Endodermal cell (in vitro differentiated cells): ENCODE measurements at regions not wholly inside any gene's neighbourhood (a gene's known extent, or its start where the extent isn't known, plus 50 kb on each side); places are given as distances from the start of the nearest gene placed in this dataset.

ENCODE experiments used
- DNase-seq: peaks from one replicate; pipeline ENCODE4 v3.0.0-alpha.2; 2017
- H3K27ac ChIP-seq: 2 replicates; pipeline ENCODE4 v1.5.1; 2013; ENCODE audit warnings: mild to moderate bottlenecking, low read depth, low read length, moderate library complexity
- H3K27me3 ChIP-seq: 2 replicates; pipeline ENCODE4 v1.6.1; 2013; ENCODE audit warnings: mild to moderate bottlenecking, low read length, moderate library complexity; ENCODE audit not compliant: insufficient read depth, control insufficient read depth, poor library complexity, severe bottlenecking
- H3K36me3 ChIP-seq: 2 replicates; pipeline ENCODE4 v1.7.0; 2013; ENCODE audit warnings: mild to moderate bottlenecking, low read length, moderate library complexity; ENCODE audit not compliant: control insufficient read depth, insufficient read depth
- H3K4me1 ChIP-seq: one replicate; pipeline ENCODE4 v1.7.0; 2013; ENCODE audit warnings: low read length; ENCODE audit not compliant: control insufficient read depth, insufficient read depth
- H3K4me3 ChIP-seq: 2 replicates; pipeline ENCODE4 v1.5.1; 2013; ENCODE audit warnings: mild to moderate bottlenecking, low read length, moderate library complexity
- H3K9ac ChIP-seq: 2 replicates; pipeline ENCODE4 v1.6.1; 2013; ENCODE audit warnings: mild to moderate bottlenecking, low read length, moderate library complexity; ENCODE audit not compliant: poor library complexity, severe bottlenecking; ENCODE audit errors: extremely low read depth
- H3K9me3 ChIP-seq: 2 replicates; pipeline ENCODE4 v1.6.1; 2013; ENCODE audit warnings: mild to moderate bottlenecking, low read length, moderate library complexity; ENCODE audit not compliant: control insufficient read depth
- H3K27ac Mint-ChIP-seq: 2 replicates; pipeline ENCODE4 v1.8.0; 2020; ENCODE audit warnings: mixed read lengths
- H3K27me3 Mint-ChIP-seq: 2 replicates; pipeline ENCODE4 v1.8.0; 2021; ENCODE audit warnings: mild to moderate bottlenecking, mixed read lengths; ENCODE audit not compliant: insufficient read depth
- H3K36me3 Mint-ChIP-seq: 2 replicates; pipeline ENCODE4 v1.8.0; 2020; ENCODE audit warnings: low read depth, mixed read lengths
- H3K4me1 Mint-ChIP-seq: 2 replicates; pipeline ENCODE4 v1.8.0; 2020; ENCODE audit warnings: mixed read lengths
- H3K4me3 Mint-ChIP-seq: 2 replicates; pipeline ENCODE4 v1.8.0; 2020; ENCODE audit warnings: mild to moderate bottlenecking, moderate library complexity, mixed read lengths
- H3K9me3 Mint-ChIP-seq: 2 replicates; pipeline ENCODE4 v1.8.0; 2020; ENCODE audit warnings: mild to moderate bottlenecking, mixed read lengths
- WGBS, 2 experiments: methylation state at CpG; one replicate each; pipeline versions ENCODE4 v1.1.5 to v1.1.7; 2013; ENCODE audit warnings: missing lambda C conversion rate in 2 of 2, mixed read lengths in 1 of 2; ENCODE audit not compliant: insufficient coverage in 1 of 2, insufficient read length in 1 of 2; 5-methylcytosine and 5-hydroxymethylcytosine counted together
- TF ChIP-seq, protein P1 (sequence below): fragments of 200-600 bp; sonication (generic); conservative IDR thresholded peaks from 2 replicates; pipeline ENCODE4 v1.5.0; 2021; ENCODE audit warnings: antibody characterized with exemption, mild to moderate bottlenecking

- Mint-ChIP-seq H3K4me3 (no peak overlapping the region), H3K36me3 (no peaks in the 10 kb centered on the region), H3K27ac (no peak overlapping the region), H3K27me3 (peaks cover 1% of the 10 kb centered on the region), H3K4me1 (no peaks in the 10 kb centered on the region), H3K9me3 (no peaks in the 10 kb centered on the region)
- Histone ChIP-seq H3K36me3 (no peaks in the 10 kb centered on the region), H3K4me3 (no peak overlapping the region), H3K9ac (no peak overlapping the region), H3K9me3 (peaks cover 57% of the 10 kb centered on the region), H3K27ac (no peak overlapping the region), H3K4me1 (no peaks in the 10 kb centered on the region), H3K27me3 (no peaks in the 10 kb centered on the region)
- WGBS, 2 experiments, result 91 to 100% methylated on average over 1 of the region's 1 CpG
- TF ChIP-seq, protein P1, sequence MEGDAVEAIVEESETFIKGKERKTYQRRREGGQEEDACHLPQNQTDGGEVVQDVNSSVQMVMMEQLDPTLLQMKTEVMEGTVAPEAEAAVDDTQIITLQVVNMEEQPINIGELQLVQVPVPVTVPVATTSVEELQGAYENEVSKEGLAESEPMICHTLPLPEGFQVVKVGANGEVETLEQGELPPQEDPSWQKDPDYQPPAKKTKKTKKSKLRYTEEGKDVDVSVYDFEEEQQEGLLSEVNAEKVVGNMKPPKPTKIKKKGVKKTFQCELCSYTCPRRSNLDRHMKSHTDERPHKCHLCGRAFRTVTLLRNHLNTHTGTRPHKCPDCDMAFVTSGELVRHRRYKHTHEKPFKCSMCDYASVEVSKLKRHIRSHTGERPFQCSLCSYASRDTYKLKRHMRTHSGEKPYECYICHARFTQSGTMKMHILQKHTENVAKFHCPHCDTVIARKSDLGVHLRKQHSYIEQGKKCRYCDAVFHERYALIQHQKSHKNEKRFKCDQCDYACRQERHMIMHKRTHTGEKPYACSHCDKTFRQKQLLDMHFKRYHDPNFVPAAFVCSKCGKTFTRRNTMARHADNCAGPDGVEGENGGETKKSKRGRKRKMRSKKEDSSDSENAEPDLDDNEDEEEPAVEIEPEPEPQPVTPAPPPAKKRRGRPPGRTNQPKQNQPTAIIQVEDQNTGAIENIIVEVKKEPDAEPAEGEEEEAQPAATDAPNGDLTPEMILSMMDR, result no peak
- no peak for DNase-seq
Measured at GRCh38 chr2:13488965-13489364, 772.2 kb downstream of the TRIB2 start.

DNA sequence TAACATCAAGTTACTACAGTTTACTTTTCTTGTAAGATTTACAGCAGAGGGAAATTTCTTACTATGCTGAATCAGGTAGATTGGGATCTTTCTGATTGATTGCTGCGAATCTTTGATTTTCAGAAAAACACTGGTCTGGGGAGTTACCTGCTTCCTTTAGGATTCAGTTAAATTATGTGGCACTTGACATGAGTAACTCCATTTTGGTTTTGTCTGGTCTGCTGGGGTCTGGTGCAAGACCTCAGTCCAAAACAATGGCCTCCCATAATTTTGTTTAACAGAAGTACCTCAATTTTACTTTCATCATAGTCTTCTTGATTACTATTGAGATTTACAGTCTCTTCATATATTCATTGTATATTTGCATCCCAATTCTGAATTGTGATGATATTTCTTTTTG, 775.5 kb downstream of the TRIB2 start:
- Mint-ChIP-seq H3K27me3 (peaks cover 2% of the 10 kb centered on the region), H3K4me3 (no peak overlapping the region), H3K36me3 (no peaks in the 10 kb centered on the region), H3K27ac (no peak overlapping the region), H3K9me3 (no peaks in the 10 kb centered on the region), H3K4me1 (no peaks in the 10 kb centered on the region)
- TF ChIP-seq, protein P1, result no peak
- H3K27me3 ChIP-seq, result no peaks in the 10 kb centered on the region
- peaks cover 66% of the 10 kb centered on the region for H3K9me3 ChIP-seq
- 75 to 79% methylated on average over 1 of the region's 1 CpG for WGBS, 2 experiments
- no peak for DNase-seq
- no peak overlapping the region for H3K9ac ChIP-seq
- H3K36me3 ChIP-seq, result no peaks in the 10 kb centered on the region
- H3K4me3 ChIP-seq, result no peak overlapping the region
- H3K27ac ChIP-seq, result no peak overlapping the region
- H3K4me1 ChIP-seq, result no peaks in the 10 kb centered on the region

DNA sequence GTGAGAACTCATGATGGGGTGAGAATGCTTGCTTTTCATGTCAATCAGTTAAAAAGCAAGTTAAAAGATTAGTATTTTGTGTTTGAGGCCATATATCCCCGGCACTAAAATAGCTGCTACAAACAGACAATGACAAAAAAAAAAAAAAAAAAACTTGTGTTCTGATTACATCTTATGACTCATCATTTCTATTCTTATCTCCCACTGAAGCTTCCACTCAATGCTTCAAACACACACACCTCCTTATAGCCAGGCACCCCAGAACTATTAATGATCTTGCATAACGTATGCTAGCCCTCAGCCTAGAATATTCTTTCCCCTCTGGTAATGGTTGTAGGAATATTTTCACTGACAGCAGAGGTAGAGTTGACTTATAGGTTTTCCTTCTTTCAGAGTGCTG, 778.3 kb downstream of the TRIB2 start:
- H3K27me3 ChIP-seq, result no peaks in the 10 kb centered on the region
- no peak overlapping the region for H3K9ac ChIP-seq
- 94% methylated on average over 2 of the region's 2 CpGs; no CpG with 5 or more reads in 1 of the 2 experiments for WGBS, 2 experiments
- Mint-ChIP-seq H3K4me3 (no peak overlapping the region), H3K27ac (no peak overlapping the region), H3K36me3 (no peaks in the 10 kb centered on the region), H3K4me1 (no peaks in the 10 kb centered on the region), H3K9me3 (no peaks in the 10 kb centered on the region), H3K27me3 (peaks cover 5% of the 10 kb centered on the region)
- no peak overlapping the region for H3K27ac ChIP-seq
- TF ChIP-seq, protein P1, result no peak
- H3K4me3 ChIP-seq, result no peak overlapping the region
- H3K4me1 ChIP-seq, result no peaks in the 10 kb centered on the region
- DNase-seq, result no peak
- H3K36me3 ChIP-seq, result no peaks in the 10 kb centered on the region
- H3K9me3 ChIP-seq, result peaks cover 57% of the 10 kb centered on the region
